ENCODE measurements at regions not wholly inside any gene's neighbourhood (a gene's known extent, or its start where the extent isn't known, plus 50 kb on each side); places are given as distances from the start of the nearest gene placed in this dataset.

DNA sequence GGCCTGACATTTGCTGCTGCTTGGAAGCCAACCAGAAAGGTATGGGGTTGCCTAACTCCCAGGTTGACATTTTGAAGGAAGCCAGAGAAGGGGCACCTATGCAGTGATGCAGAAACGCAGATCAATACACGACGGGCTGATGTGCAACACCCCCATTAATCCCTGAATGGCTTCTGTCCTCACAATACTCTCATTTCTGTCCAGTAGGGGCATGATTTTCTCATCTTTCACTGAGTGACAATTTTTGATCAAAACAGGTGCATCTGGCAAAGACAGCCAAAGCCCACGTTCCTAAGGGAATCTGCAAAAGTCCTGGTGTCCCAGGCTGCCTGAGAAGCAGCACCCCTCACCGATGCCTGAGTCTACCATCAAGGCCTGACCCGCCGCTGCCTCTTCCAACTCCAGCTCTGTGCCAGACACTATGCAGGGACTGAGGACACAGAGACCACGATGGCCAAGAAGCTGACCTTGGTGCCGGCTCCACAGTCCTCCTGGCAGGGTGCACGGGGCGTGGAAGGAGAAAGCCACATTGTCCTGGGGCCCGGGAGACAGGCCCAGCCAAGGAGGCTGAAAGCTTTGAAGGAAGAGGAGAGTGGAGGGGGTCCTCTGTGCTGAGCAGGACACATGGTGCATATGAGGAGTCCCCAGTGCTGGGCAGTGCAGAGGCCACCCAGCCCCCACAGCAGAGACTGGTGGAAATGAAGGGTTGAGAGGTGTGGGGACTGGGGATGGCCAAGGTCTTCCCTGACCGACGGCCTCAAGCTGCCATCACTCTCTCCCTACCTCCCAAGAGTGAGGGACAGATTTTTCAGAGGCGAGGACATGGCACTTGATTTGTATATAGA, 159.6 kb downstream of the NUP210 start:
- TF ChIP-seq, protein P1, sequence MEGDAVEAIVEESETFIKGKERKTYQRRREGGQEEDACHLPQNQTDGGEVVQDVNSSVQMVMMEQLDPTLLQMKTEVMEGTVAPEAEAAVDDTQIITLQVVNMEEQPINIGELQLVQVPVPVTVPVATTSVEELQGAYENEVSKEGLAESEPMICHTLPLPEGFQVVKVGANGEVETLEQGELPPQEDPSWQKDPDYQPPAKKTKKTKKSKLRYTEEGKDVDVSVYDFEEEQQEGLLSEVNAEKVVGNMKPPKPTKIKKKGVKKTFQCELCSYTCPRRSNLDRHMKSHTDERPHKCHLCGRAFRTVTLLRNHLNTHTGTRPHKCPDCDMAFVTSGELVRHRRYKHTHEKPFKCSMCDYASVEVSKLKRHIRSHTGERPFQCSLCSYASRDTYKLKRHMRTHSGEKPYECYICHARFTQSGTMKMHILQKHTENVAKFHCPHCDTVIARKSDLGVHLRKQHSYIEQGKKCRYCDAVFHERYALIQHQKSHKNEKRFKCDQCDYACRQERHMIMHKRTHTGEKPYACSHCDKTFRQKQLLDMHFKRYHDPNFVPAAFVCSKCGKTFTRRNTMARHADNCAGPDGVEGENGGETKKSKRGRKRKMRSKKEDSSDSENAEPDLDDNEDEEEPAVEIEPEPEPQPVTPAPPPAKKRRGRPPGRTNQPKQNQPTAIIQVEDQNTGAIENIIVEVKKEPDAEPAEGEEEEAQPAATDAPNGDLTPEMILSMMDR (IDR thresholded peaks at IDR 0.05; ENCODE audit: unreplicated experiment): no peak
- no peak for DNase-seq
- H3K9me3 Mint-ChIP-seq (ENCODE audit: low read depth, unreplicated experiment): no peaks in the 10 kb centered on the region
- intact Hi-C loops (cut with micrococcal nuclease; ENCODE audit: unreplicated experiment): no loop called here
- no TSS peak for BruUV-seq (replicated peaks)
- H3K36me3 Mint-ChIP-seq (ENCODE audit: insufficient read depth, unreplicated experiment): no peaks in the 10 kb centered on the region
- CTCF ChIA-PET: no interaction called here
- H3K27me3 Mint-ChIP-seq (ENCODE audit: unreplicated experiment): peaks cover 83% of the 10 kb centered on the region
- no peak overlapping the region for H3K27ac Mint-ChIP-seq (ENCODE audit: unreplicated experiment)
- H3K4me1 Mint-ChIP-seq (ENCODE audit: low read depth, unreplicated experiment): peaks cover 7% of the 10 kb centered on the region
- no peak overlapping the region for H3K4me3 Mint-ChIP-seq (ENCODE audit: low read depth, unreplicated experiment)

DNA sequence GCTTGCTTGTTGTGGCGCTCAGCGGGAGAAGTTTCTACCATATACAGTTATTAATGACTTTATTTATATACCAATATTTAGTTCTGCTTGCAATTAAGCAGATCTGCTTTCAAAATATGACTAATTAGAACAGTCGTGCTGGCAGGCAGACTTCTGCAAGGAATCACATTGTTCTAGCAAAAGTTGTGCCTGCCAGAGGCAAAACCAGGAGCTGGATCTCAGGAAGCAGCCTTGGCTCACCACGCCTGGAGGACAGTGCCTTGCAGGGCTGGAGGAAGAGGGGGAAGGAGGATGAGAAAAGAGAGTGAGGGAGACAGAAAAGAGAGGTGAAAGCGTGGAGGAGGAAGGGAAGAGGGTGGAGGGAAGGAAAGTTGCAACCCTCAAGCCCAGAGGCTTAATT, 160.3 kb downstream of the NUP210 start:
- H3K4me3 Mint-ChIP-seq (ENCODE audit: low read depth, unreplicated experiment): no peak overlapping the region
- no peak for DNase-seq
- H3K36me3 Mint-ChIP-seq (ENCODE audit: insufficient read depth, unreplicated experiment): no peaks in the 10 kb centered on the region
- no TSS peak for BruUV-seq (replicated peaks)
- CTCF ChIA-PET: no interaction called here
- H3K27me3 Mint-ChIP-seq (ENCODE audit: unreplicated experiment): peaks cover 83% of the 10 kb centered on the region
- TF ChIP-seq, protein P1 (IDR thresholded peaks at IDR 0.05; ENCODE audit: unreplicated experiment): no peak
- H3K9me3 Mint-ChIP-seq (ENCODE audit: low read depth, unreplicated experiment): no peaks in the 10 kb centered on the region
- peaks cover 7% of the 10 kb centered on the region for H3K4me1 Mint-ChIP-seq (ENCODE audit: low read depth, unreplicated experiment)
- intact Hi-C loops (cut with micrococcal nuclease; ENCODE audit: unreplicated experiment): no loop called here
- no peak overlapping the region for H3K27ac Mint-ChIP-seq (ENCODE audit: unreplicated experiment)

DNA sequence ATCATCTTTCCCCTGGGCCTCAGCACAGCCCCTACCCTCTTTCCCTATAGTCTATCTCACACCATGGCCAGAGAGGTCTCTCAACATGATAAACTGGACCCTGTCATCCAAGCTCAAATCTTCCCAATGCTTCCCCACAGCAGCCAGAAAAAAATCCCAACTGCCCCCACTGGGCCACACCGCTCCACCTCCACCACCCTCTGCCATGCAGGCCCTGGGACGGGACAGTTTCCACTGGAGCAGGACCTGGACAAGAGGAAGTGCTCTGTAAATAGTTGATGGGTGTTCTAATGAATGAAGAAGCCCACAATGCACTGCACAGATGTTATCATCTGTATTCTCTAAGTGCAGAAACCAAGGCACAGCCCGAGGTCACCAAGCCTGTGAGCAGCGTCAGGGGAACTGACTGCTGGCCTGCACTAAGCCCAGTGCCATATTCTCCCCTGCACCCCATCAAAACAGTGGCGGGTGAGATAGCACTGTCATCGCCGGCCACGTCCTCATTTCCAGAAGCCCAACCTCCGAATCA, 161.1 kb downstream of the NUP210 start:
- TF ChIP-seq, protein P1 (IDR thresholded peaks at IDR 0.05; ENCODE audit: unreplicated experiment): no peak
- CTCF ChIA-PET: no interaction called here
- BruUV-seq (replicated peaks): no TSS peak
- peaks cover 7% of the 10 kb centered on the region for H3K4me1 Mint-ChIP-seq (ENCODE audit: low read depth, unreplicated experiment)
- H3K27me3 Mint-ChIP-seq (ENCODE audit: unreplicated experiment): peaks cover 83% of the 10 kb centered on the region
- no peak for DNase-seq
- H3K9me3 Mint-ChIP-seq (ENCODE audit: low read depth, unreplicated experiment): no peaks in the 10 kb centered on the region
- intact Hi-C loops (cut with micrococcal nuclease; ENCODE audit: unreplicated experiment): no loop called here
- no peaks in the 10 kb centered on the region for H3K36me3 Mint-ChIP-seq (ENCODE audit: insufficient read depth, unreplicated experiment)
- no peak overlapping the region for H3K4me3 Mint-ChIP-seq (ENCODE audit: low read depth, unreplicated experiment)
- H3K27ac Mint-ChIP-seq (ENCODE audit: unreplicated experiment): no peak overlapping the region

- DNase-seq: no peak
- intact Hi-C loops (cut with micrococcal nuclease; ENCODE audit: unreplicated experiment): no loop called here
- Mint-ChIP-seq H3K27ac (ENCODE audit: unreplicated experiment) (no peak overlapping the region), H3K4me3 (ENCODE audit: low read depth, unreplicated experiment) (no peak overlapping the region), H3K9me3 (ENCODE audit: low read depth, unreplicated experiment) (no peaks in the 10 kb centered on the region), H3K4me1 (ENCODE audit: low read depth, unreplicated experiment) (peaks cover 7% of the 10 kb centered on the region), H3K36me3 (ENCODE audit: insufficient read depth, unreplicated experiment) (no peaks in the 10 kb centered on the region), H3K27me3 (ENCODE audit: unreplicated experiment) (peaks cover 89% of the 10 kb centered on the region)
- CTCF ChIA-PET: no interaction called here
- no TSS peak for BruUV-seq (replicated peaks)
- TF ChIP-seq, protein P1 (IDR thresholded peaks at IDR 0.05; ENCODE audit: unreplicated experiment): no peak
These were observed 161.8 kb downstream of the NUP210 start for GRCh38 chr3:13258280-13258679.
